SU-DHL-6 (cell line): ENCODE measurements at regions not wholly inside any gene's neighbourhood (a gene's known extent, or its start where the extent isn't known, plus 50 kb on each side); places are given as distances from the start of the nearest gene placed in this dataset.

Experiments
- H2AFZ ChIP-seq: fragments of 200-600 bp; sonication (generic); 2 replicates; pipeline ENCODE4 v1.6.1; 2014; ENCODE audit warnings: low read depth, mild to moderate bottlenecking, moderate library complexity, mixed read lengths, antibody characterized with exemption, low read length; ENCODE audit not compliant: severe bottlenecking
- H3F3A ChIP-seq: fragments of 200-600 bp; shearing (Covaris generic); 2 replicates; pipeline ENCODE4 v1.6.0; 2016; ENCODE audit warnings: antibody characterized with exemption, mild to moderate bottlenecking; ENCODE audit not compliant: insufficient read depth
- H3K27ac ChIP-seq: fragments of 200-600 bp; sonication (generic); 2 replicates; pipeline ENCODE4 v1.5.1; 2016; ENCODE audit warnings: low read depth, mild to moderate bottlenecking, low read length, moderate library complexity, mixed read lengths
- H3K27me3 ChIP-seq: fragments of 200-600 bp; sonication (generic), shearing (Covaris generic); 2 replicates; pipeline ENCODE4 v1.6.0; 2014; ENCODE audit warnings: mild to moderate bottlenecking, low read length
- H3K36me3 ChIP-seq: fragments of 200-600 bp; sonication (generic); 2 replicates; pipeline ENCODE4 v1.6.1; 2014; ENCODE audit warnings: mild to moderate bottlenecking, low read length, mixed read lengths
- H3K4me2 ChIP-seq: fragments of 300-600, 200-600 bp; shearing (Covaris generic), sonication (generic); 2 replicates; pipeline ENCODE4 v1.6.0; 2014; ENCODE audit warnings: low read length, low read depth, mild to moderate bottlenecking; ENCODE audit not compliant: poor library complexity, severe bottlenecking
- H3K4me3 ChIP-seq: fragments of 200-600 bp; sonication (generic); 2 replicates; pipeline ENCODE4 v1.5.1; 2014; ENCODE audit warnings: antibody characterized with exemption, low read length, mild to moderate bottlenecking, mixed read lengths; ENCODE audit not compliant: insufficient read depth, poor library complexity, severe bottlenecking
- H3K79me2 ChIP-seq: fragments of 200-600 bp; sonication (generic); 2 replicates; pipeline ENCODE4 v1.6.1; 2014; ENCODE audit warnings: mild to moderate bottlenecking, low read length, moderate library complexity; ENCODE audit not compliant: insufficient read depth
- H3K9ac ChIP-seq: fragments of 200-600 bp; sonication (generic); 2 replicates; pipeline ENCODE4 v1.7.0; 2014; ENCODE audit warnings: mild to moderate bottlenecking, low read length
- H3K9me2 ChIP-seq: fragments of 200-600 bp; sonication (generic); replicated peaks from 2 replicates; pipeline ENCODE4 v1.6.1; 2014; ENCODE audit warnings: low read length; ENCODE audit not compliant: insufficient read depth
- H3K9me3 ChIP-seq: fragments of 200-600 bp; sonication (generic); 2 replicates; pipeline ENCODE4 v1.6.1; 2014; ENCODE audit warnings: low read length, mixed read lengths; ENCODE audit not compliant: insufficient read depth
- H4K20me1 ChIP-seq: fragments of 200-600 bp; sonication (generic); 2 replicates; pipeline ENCODE4 v1.6.1; 2014; ENCODE audit warnings: low read depth, mild to moderate bottlenecking, antibody characterized with exemption, low read length, moderate library complexity, mixed read lengths
- CTCF ChIP-seq: fragments of 200-600 bp; sonication (generic); IDR thresholded peaks from one replicate; pipeline ENCODE4 v1.5.1; 2017; ENCODE audit warnings: antibody characterized with exemption, mild to moderate bottlenecking, low read length, moderate library complexity; ENCODE audit not compliant: insufficient read depth, poor library complexity, severe bottlenecking
- EZH2phosphoT487 ChIP-seq: fragments of 200-600 bp; sonication (generic), shearing (Covaris generic); conservative IDR thresholded peaks from 2 replicates; pipeline ENCODE4 v1.6.1; 2018; ENCODE audit warnings: mild to moderate bottlenecking, antibody characterized with exemption, low read length, moderate library complexity, mixed read lengths

- H3K79me2 ChIP-seq, result no peaks in the 10 kb centered on the region
- no peak overlapping the region for H3K27ac ChIP-seq
- no peak overlapping the region for H3K4me3 ChIP-seq
- H3F3A ChIP-seq, result no peaks in the 10 kb centered on the region
- H4K20me1 ChIP-seq, result no peaks in the 10 kb centered on the region
- H3K4me2 ChIP-seq, result no peak overlapping the region
- TF ChIP-seq CTCF, result no peak
- no peak for TF ChIP-seq EZH2phosphoT487
- H3K9me2 ChIP-seq, result no peaks in the 10 kb centered on the region
- H3K9me3 ChIP-seq, result no peaks in the 10 kb centered on the region
- H3K9ac ChIP-seq, result no peak overlapping the region
- no peaks in the 10 kb centered on the region for H3K27me3 ChIP-seq
- H2AFZ ChIP-seq, result no peak overlapping the region
- no peaks in the 10 kb centered on the region for H3K36me3 ChIP-seq
Observed at GRCh38 chr18:78607784-78608183, 371.8 kb upstream of the SALL3 start.

GRCh38 chr18:78610179-78610578, 369.4 kb upstream of the SALL3 start:
- H3K27ac ChIP-seq, result no peak overlapping the region
- no peak overlapping the region for H3K4me2 ChIP-seq
- TF ChIP-seq CTCF (no peak), EZH2phosphoT487 (no peak)
- H3F3A ChIP-seq, result no peaks in the 10 kb centered on the region
- H3K4me3 ChIP-seq, result no peak overlapping the region
- no peaks in the 10 kb centered on the region for H3K36me3 ChIP-seq
- H3K9me3 ChIP-seq, result no peaks in the 10 kb centered on the region
- no peak overlapping the region for H3K9ac ChIP-seq
- no peak overlapping the region for H2AFZ ChIP-seq
- no peaks in the 10 kb centered on the region for H3K79me2 ChIP-seq
- H3K27me3 ChIP-seq, result no peaks in the 10 kb centered on the region
- H3K9me2 ChIP-seq, result no peaks in the 10 kb centered on the region
- H4K20me1 ChIP-seq, result no peaks in the 10 kb centered on the region

- no peak for TF ChIP-seq CTCF
- TF ChIP-seq EZH2phosphoT487, result no peak
- no peak overlapping the region for H3K9ac ChIP-seq
- H3K27ac ChIP-seq, result no peak overlapping the region
Observed at GRCh38 chr18:78611201-78611800, 368.3 kb upstream of the SALL3 start.

More at GRCh38 chr18:78611201-78611800, 368.3 kb upstream of the SALL3 start:
- Histone ChIP-seq H4K20me1 (no peaks in the 10 kb centered on the region), H3K9me2 (no peaks in the 10 kb centered on the region), H3K4me3 (no peak overlapping the region), H3F3A (no peaks in the 10 kb centered on the region), H3K36me3 (no peaks in the 10 kb centered on the region), H3K79me2 (no peaks in the 10 kb centered on the region), H2AFZ (no peak overlapping the region), H3K9me3 (no peaks in the 10 kb centered on the region), H3K27me3 (no peaks in the 10 kb centered on the region), H3K4me2 (no peak overlapping the region)
